CD4-positive, CD25-positive, alpha-beta regulatory T cell (primary cell): ENCODE measurements at regions not wholly inside any gene's neighbourhood (a gene's known extent, or its start where the extent isn't known, plus 50 kb on each side); places are given as distances from the start of the nearest gene placed in this dataset.

Experiments
- ATAC-seq, 2 donors: fragments of 150-1000 bp; cut with Tn5 transposase; one replicate each; pipeline ENCODE4 v1.10.0; 2021; ENCODE audit warnings: low read depth in 2 of 2, moderate number of reproducible peaks in 2 of 2, moderate library complexity in 1 of 2
- DNase-seq, 3 donors: peaks; one replicate each; pipeline versions ENCODE4 v3.0.0 to v3.0.0-alpha.2; 2012 to 2022; ENCODE audit warnings: mixed read lengths in 1 of 3
- H3K27ac ChIP-seq: one replicate; pipeline ENCODE4 v1.7.0; 2013; ENCODE audit warnings: mild to moderate bottlenecking, low read length; ENCODE audit not compliant: insufficient read depth, poor library complexity, severe bottlenecking
- H3K27me3 ChIP-seq: one replicate; pipeline ENCODE4 v1.7.0; 2013; ENCODE audit warnings: low read length; ENCODE audit not compliant: control insufficient read depth, insufficient read depth
- H3K36me3 ChIP-seq: one replicate; pipeline ENCODE4 v1.7.0; 2013; ENCODE audit warnings: mild to moderate bottlenecking, low read length, moderate library complexity; ENCODE audit not compliant: control insufficient read depth, insufficient read depth
- H3K4me1 ChIP-seq: 2 replicates; pipeline ENCODE4 v1.7.0; 2013; ENCODE audit warnings: mild to moderate bottlenecking, low read length; ENCODE audit not compliant: insufficient read depth, control insufficient read depth, poor library complexity, severe bottlenecking
- H3K4me3 ChIP-seq: one replicate; pipeline ENCODE4 v1.7.0; 2013; ENCODE audit warnings: low read depth, mild to moderate bottlenecking, low read length, moderate library complexity
- H3K9me3 ChIP-seq, 2 experiments: 1 replicate in 1 of 2; 2 replicates in 1 of 2; pipeline ENCODE4 v1.7.0; 2013; ENCODE audit warnings: low read length in 2 of 2, mild to moderate bottlenecking in 1 of 2, moderate library complexity in 1 of 2; ENCODE audit not compliant: control insufficient read depth in 2 of 2
- H3K27ac Mint-ChIP-seq, 3 donors: one replicate each; pipeline ENCODE4 v1.8.0; 2020 to 2022; ENCODE audit warnings: mild to moderate bottlenecking in 3 of 3, mixed read lengths in 3 of 3, moderate library complexity in 2 of 3
- H3K27me3 Mint-ChIP-seq: one replicate; pipeline ENCODE4 v1.8.0; 2022; ENCODE audit warnings: mild to moderate bottlenecking, mixed read lengths
- H3K36me3 Mint-ChIP-seq: one replicate; pipeline ENCODE4 v1.8.0; 2020; ENCODE audit warnings: mixed read lengths
- H3K4me1 Mint-ChIP-seq, 4 donors: one replicate each; pipeline ENCODE4 v1.8.0; 2020 to 2022; ENCODE audit warnings: mixed read lengths in 4 of 4, mild to moderate bottlenecking in 1 of 4
- H3K4me3 Mint-ChIP-seq, 4 donors: one replicate each; pipeline ENCODE4 v1.8.0; 2020 to 2022; ENCODE audit warnings: mild to moderate bottlenecking in 4 of 4, mixed read lengths in 4 of 4, moderate library complexity in 3 of 4
- H3K9me3 Mint-ChIP-seq, 7 donors: one replicate each; pipeline ENCODE4 v1.8.0; 2020 to 2022; ENCODE audit warnings: mixed read lengths in 7 of 7, mild to moderate bottlenecking in 3 of 7, moderate library complexity in 2 of 7

DNA sequence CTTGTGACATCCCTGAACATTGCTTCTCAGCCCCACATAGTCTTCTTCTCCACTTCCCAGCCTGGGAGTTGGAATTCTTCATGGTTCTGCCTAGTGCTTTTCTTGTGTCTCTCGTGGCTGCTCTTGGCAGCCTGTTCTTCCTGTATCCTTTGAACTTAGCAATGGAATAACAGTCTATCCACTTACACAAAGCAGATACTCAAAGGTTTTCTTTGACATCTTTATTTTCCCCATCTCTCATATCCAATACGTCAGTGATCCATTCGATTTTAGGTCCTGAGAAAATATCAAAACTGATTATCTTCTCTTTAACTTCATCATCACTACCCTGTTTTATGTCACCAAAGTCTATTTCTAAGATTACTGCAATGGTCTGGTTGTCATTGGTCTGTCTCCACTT, 1091.2 kb upstream of the PIK3C3 start:
- Histone ChIP-seq H3K27ac (no peak overlapping the region), H3K27me3 (no peaks in the 10 kb centered on the region), H3K4me3 (no peak overlapping the region), H3K36me3 (no peaks in the 10 kb centered on the region), H3K9me3 (peaks cover 0 to 3% of the 10 kb centered on the region in 2 experiments), H3K4me1 (no peaks in the 10 kb centered on the region)
- DNase-seq: no peak
- ATAC-seq: no peak
- Mint-ChIP-seq H3K27me3 (no peaks in the 10 kb centered on the region), H3K4me1 (no peaks in the 10 kb centered on the region), H3K4me3 (peak overlapping the region in 1 of 4 donors; percentile 32), H3K27ac (no peak overlapping the region), H3K36me3 (no peaks in the 10 kb centered on the region), H3K9me3 (peaks cover 3 to 23% (median 9%) of the 10 kb centered on the region in 7 donors)

DNA sequence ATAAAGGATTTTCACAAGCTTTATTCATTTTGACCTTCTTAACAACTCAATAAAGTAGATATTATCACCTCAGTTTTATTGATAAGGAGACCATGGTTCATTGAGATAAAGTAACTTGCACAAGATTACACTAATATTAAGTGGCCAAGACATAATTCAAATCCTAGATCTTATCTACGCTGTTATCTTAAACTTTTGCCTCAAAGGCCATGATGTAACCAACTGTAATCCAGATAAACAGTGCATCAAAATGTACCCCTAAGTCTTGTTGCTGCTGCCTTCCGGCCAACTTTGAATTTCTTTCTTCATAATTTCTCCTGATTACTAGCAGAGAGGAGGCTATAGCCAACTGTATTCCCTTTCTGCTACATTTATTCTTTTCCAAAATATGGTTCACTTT, 1094.8 kb upstream of the PIK3C3 start:
- Histone ChIP-seq H3K4me1 (no peaks in the 10 kb centered on the region), H3K9me3 (peaks cover 0 to 1% of the 10 kb centered on the region in 2 experiments), H3K27ac (no peak overlapping the region), H3K27me3 (no peaks in the 10 kb centered on the region), H3K4me3 (no peak overlapping the region), H3K36me3 (no peaks in the 10 kb centered on the region)
- DNase-seq (no peak), ATAC-seq (no peak)
- Mint-ChIP-seq H3K36me3 (no peaks in the 10 kb centered on the region), H3K4me1 (no peaks in the 10 kb centered on the region), H3K4me3 (no peak overlapping the region), H3K27me3 (no peaks in the 10 kb centered on the region), H3K9me3 (peaks cover 0 to 29% (median 10%) of the 10 kb centered on the region in 7 donors), H3K27ac (no peak overlapping the region)

DNA sequence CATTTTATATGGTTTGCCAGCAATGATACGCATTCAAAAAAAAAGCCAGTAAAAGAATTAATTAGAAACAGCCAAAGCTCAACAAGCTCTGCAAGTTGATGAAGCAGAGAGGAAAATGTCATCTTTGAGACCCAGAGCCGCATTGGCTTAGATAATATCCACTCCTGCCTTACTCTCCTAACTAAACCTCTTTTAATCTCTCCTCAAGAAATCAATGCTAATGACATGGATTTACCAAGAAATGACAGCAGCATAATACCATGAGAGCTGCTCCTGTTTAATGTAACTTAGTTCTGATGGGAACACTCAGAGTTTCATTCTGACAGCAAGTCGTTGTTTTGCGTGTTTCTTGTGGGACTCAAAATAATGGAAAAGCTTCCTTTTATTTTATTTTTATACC, 1099.4 kb upstream of the PIK3C3 start:
- Mint-ChIP-seq H3K27me3 (no peaks in the 10 kb centered on the region), H3K4me3 (no peak overlapping the region), H3K36me3 (no peaks in the 10 kb centered on the region), H3K27ac (no peak overlapping the region), H3K9me3 (peaks cover 0 to 35% (median 9%) of the 10 kb centered on the region in 7 donors), H3K4me1 (no peaks in the 10 kb centered on the region)
- Histone ChIP-seq H3K27ac (no peak overlapping the region), H3K4me3 (no peak overlapping the region), H3K9me3 (no peaks in the 10 kb centered on the region), H3K4me1 (no peaks in the 10 kb centered on the region), H3K36me3 (no peaks in the 10 kb centered on the region), H3K27me3 (no peaks in the 10 kb centered on the region)
- DNase-seq (no peak), ATAC-seq (no peak)

- ATAC-seq: no peak
- Mint-ChIP-seq H3K27me3 (no peaks in the 10 kb centered on the region), H3K4me1 (no peaks in the 10 kb centered on the region), H3K4me3 (no peak overlapping the region), H3K9me3 (peaks cover 0 to 32% (median 8%) of the 10 kb centered on the region in 7 donors), H3K36me3 (no peaks in the 10 kb centered on the region), H3K27ac (no peak overlapping the region)
- H3K27me3 ChIP-seq: no peaks in the 10 kb centered on the region
- H3K36me3 ChIP-seq: no peaks in the 10 kb centered on the region
- H3K4me3 ChIP-seq: no peak overlapping the region
- no peak overlapping the region for H3K27ac ChIP-seq
- H3K9me3 ChIP-seq: no peaks in the 10 kb centered on the region
- no peak for DNase-seq
- H3K4me1 ChIP-seq: no peaks in the 10 kb centered on the region
Measured at GRCh38 chr18:40852406-40852805, 1102.6 kb upstream of the PIK3C3 start.

DNA sequence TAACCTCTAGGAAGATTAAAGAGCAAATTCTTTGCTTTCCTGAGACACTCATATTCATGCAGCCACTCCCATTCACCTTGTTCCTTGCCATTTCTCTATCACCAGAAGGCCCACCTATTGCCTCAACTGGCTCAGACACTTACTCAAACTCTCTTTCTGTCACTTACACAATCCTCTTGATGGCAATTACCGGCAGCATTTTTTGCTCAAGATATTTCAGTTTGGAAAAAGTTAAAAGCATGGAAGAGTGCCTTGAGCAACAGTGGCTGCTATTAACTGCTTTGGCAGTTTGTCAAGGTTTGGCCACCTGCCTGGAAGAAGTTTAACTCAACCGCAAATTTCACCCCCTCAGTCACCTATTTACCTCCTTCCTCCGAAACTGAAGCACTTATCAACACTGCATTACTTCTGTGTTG, 1104.0 kb upstream of the PIK3C3 start:
- Histone ChIP-seq H3K36me3 (no peaks in the 10 kb centered on the region), H3K4me3 (no peak overlapping the region), H3K9me3 (no peaks in the 10 kb centered on the region), H3K4me1 (no peaks in the 10 kb centered on the region), H3K27ac (no peak overlapping the region), H3K27me3 (no peaks in the 10 kb centered on the region)
- DNase-seq (no peak), ATAC-seq (no peak)
- Mint-ChIP-seq H3K27ac (no peak overlapping the region), H3K4me3 (no peak overlapping the region), H3K9me3 (peaks cover 0 to 32% (median 8%) of the 10 kb centered on the region in 7 donors), H3K36me3 (no peaks in the 10 kb centered on the region), H3K27me3 (no peaks in the 10 kb centered on the region), H3K4me1 (no peaks in the 10 kb centered on the region)

DNA sequence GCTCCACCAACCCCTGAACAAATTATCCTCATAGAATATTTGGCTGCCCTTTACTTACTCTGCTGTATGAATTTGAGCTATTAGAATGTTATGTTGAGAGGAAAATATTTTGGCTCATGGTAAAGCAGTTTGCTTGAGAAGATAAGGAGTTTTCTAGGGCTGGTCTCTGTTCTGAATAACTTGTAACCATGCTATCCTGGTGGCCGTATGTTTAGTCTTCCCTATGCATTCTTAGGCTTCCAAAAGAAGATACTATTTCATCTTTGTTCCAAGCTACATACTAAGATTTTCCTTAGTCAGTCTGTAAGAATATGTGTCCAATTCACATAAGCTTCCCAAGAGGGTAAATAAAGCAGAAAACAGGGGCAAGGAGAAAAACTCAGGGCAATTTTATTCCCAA, 1105.1 kb upstream of the PIK3C3 start:
- Mint-ChIP-seq H3K4me1 (no peaks in the 10 kb centered on the region), H3K4me3 (no peak overlapping the region), H3K27me3 (no peaks in the 10 kb centered on the region), H3K36me3 (no peaks in the 10 kb centered on the region), H3K9me3 (peaks cover 0 to 25% (median 6%) of the 10 kb centered on the region in 7 donors), H3K27ac (no peak overlapping the region)
- H3K27me3 ChIP-seq: no peaks in the 10 kb centered on the region
- DNase-seq (no peak), ATAC-seq (no peak)
- no peak overlapping the region for H3K4me3 ChIP-seq
- H3K36me3 ChIP-seq: no peaks in the 10 kb centered on the region
- no peaks in the 10 kb centered on the region for H3K9me3 ChIP-seq
- H3K4me1 ChIP-seq: no peaks in the 10 kb centered on the region
- H3K27ac ChIP-seq: no peak overlapping the region

GRCh38 chr18:40841467-40841866, 1113.6 kb upstream of the PIK3C3 start:
- Histone ChIP-seq H3K27ac (no peak overlapping the region), H3K9me3 (peaks cover 0 to 2% of the 10 kb centered on the region in 2 experiments), H3K4me3 (no peak overlapping the region), H3K4me1 (no peaks in the 10 kb centered on the region), H3K27me3 (no peaks in the 10 kb centered on the region), H3K36me3 (no peaks in the 10 kb centered on the region)
- no peaks in the 10 kb centered on the region for H3K27me3 Mint-ChIP-seq
- H3K4me3 Mint-ChIP-seq: no peak overlapping the region
- no peak overlapping the region for H3K27ac Mint-ChIP-seq
- DNase-seq (no peak), ATAC-seq (no peak)
- H3K36me3 Mint-ChIP-seq: no peaks in the 10 kb centered on the region
- peaks cover 4 to 25% (median 12%) of the 10 kb centered on the region in 7 donors for H3K9me3 Mint-ChIP-seq
- no peaks in the 10 kb centered on the region for H3K4me1 Mint-ChIP-seq

- ATAC-seq (no peak), DNase-seq (no peak)
- Mint-ChIP-seq H3K27ac (no peak overlapping the region), H3K4me1 (no peaks in the 10 kb centered on the region), H3K27me3 (no peaks in the 10 kb centered on the region), H3K4me3 (no peak overlapping the region), H3K9me3 (peaks cover 4 to 25% (median 12%) of the 10 kb centered on the region in 7 donors), H3K36me3 (no peaks in the 10 kb centered on the region)
- H3K36me3 ChIP-seq: no peaks in the 10 kb centered on the region
- H3K4me1 ChIP-seq: no peaks in the 10 kb centered on the region
- peaks cover 0 to 2% of the 10 kb centered on the region in 2 experiments for H3K9me3 ChIP-seq
- H3K27ac ChIP-seq: no peak overlapping the region
- H3K4me3 ChIP-seq: no peak overlapping the region
- no peaks in the 10 kb centered on the region for H3K27me3 ChIP-seq
Measured at GRCh38 chr18:40841063-40841462, 1114.0 kb upstream of the PIK3C3 start.
